Gastroesophageal sphincter (tissue), 4 donors: ENCODE measurements at regions not wholly inside any gene's neighbourhood (a gene's known extent, or its start where the extent isn't known, plus 50 kb on each side); places are given as distances from the start of the nearest gene placed in this dataset.
A peak's percentile ranks its signal among the peaks of the same experiment; 100 is the strongest.

Experiments used
- ATAC-seq: fragments of 150-250 bp; one replicate; pipeline ENCODE4 v1.9.1; 2016; ENCODE audit warnings: mild to moderate bottlenecking, moderate library complexity
- H3K27ac ChIP-seq, 4 donors: fragments of 200-600 bp; sonication (generic) in 3 of 4; 1 replicate in 3 of 4; 2 replicates in 1 of 4; pipeline ENCODE4 v1.5.1; 2016 to 2019
- H3K27me3 ChIP-seq: fragments of 200-600 bp; sonication (generic); one replicate; pipeline ENCODE4 v1.5.1; 2019
- H3K36me3 ChIP-seq, 2 donors: fragments of 200-600 bp; sonication (generic); one replicate each; pipeline ENCODE4 v1.5.1; 2019; ENCODE audit warnings: control low read depth in 1 of 2
- H3K4me1 ChIP-seq, 3 donors: fragments of 200-600 bp; sonication (generic); 1 replicate in 2 of 3; 2 replicates in 1 of 3; pipeline ENCODE4 v1.5.1; 2016 to 2019; ENCODE audit warnings: control low read depth in 2 of 3
- H3K4me3 ChIP-seq, 2 donors: fragments of 200-600 bp; sonication (generic); one replicate each; pipeline ENCODE4 v1.5.1; 2019; ENCODE audit warnings: mild to moderate bottlenecking in 1 of 2, moderate library complexity in 1 of 2
- H3K9me3 ChIP-seq, 3 donors: fragments of 200-600 bp; sonication (generic); one replicate each; pipeline ENCODE4 v1.5.1; 2017 to 2019; ENCODE audit warnings: control low read depth in 2 of 3
- CTCF ChIP-seq, 4 experiments: fragments of 200-600 bp in 2 of 4; fragments of 450-650 bp in 2 of 4; sonication (generic) in 1 of 4; IDR thresholded peaks; one replicate each; pipeline ENCODE4 v1.5.1; 2017 to 2019; ENCODE audit warnings: antibody characterized with exemption in 4 of 4, mild to moderate bottlenecking in 2 of 4, moderate library complexity in 2 of 4
- EP300 ChIP-seq: sonication (generic); formaldehyde crosslinking; IDR thresholded peaks from one replicate; pipeline ENCODE4 v1.6.1; 2017; ENCODE audit warnings: antibody characterized with exemption, mild to moderate bottlenecking
- POLR2A ChIP-seq, 2 donors: fragments of 450-650 bp; IDR thresholded peaks; one replicate each; pipeline ENCODE4 v1.6.1; 2017; ENCODE audit warnings: antibody characterized with exemption in 2 of 2, mild to moderate bottlenecking in 2 of 2, moderate library complexity in 1 of 2
- POLR2AphosphoS5 ChIP-seq: sonication (generic); formaldehyde crosslinking; IDR thresholded peaks from one replicate; pipeline ENCODE4 v1.6.1; 2017; ENCODE audit warnings: antibody characterized with exemption
- WGBS, 2 donors: methylation state at CpG; one replicate each; pipeline ENCODE4 v1.1.5; 2018; ENCODE audit warnings: low coverage in 1 of 2; 5-methylcytosine and 5-hydroxymethylcytosine counted together

- H3K4me1 ChIP-seq = peaks cover 0 to 15% (median 5%) of the 10 kb centered on the region in 3 donors
- TF ChIP-seq EP300 (no peak), POLR2A (IDR thresholded peaks at IDR 0.05) (no peak), CTCF (IDR thresholded peaks at IDR 0.05) (no peak), POLR2AphosphoS5 (no peak)
- no peak overlapping the region for H3K27ac ChIP-seq
- no peak overlapping the region for H3K4me3 ChIP-seq
- ATAC-seq = no peak
- WGBS, 2 donors = 88 to 93% methylated on average over 2 of the region's 2 CpGs
- H3K9me3 ChIP-seq = no peaks in the 10 kb centered on the region
- H3K36me3 ChIP-seq = no peaks in the 10 kb centered on the region
- no peaks in the 10 kb centered on the region for H3K27me3 ChIP-seq
Observed at GRCh38 chr3:153242896-153243295, 80.9 kb downstream of the RAP2B start.

- TF ChIP-seq EP300 = no peak
- no peak for TF ChIP-seq POLR2A (IDR thresholded peaks at IDR 0.05)
- TF ChIP-seq POLR2AphosphoS5 = no peak
- TF ChIP-seq CTCF (IDR thresholded peaks at IDR 0.05) = no peak
- ATAC-seq = no peak
- no peaks in the 10 kb centered on the region for H3K9me3 ChIP-seq
Observed at GRCh38 chr3:153244961-153245360, 82.9 kb downstream of the RAP2B start.

GRCh38 chr3:153245661-153246060 is 83.6 kb downstream of the RAP2B start:
- Histone ChIP-seq H3K4me3 (no peak overlapping the region), H3K27ac (no peak overlapping the region), H3K9me3 (no peaks in the 10 kb centered on the region), H3K36me3 (no peaks in the 10 kb centered on the region), H3K27me3 (no peaks in the 10 kb centered on the region), H3K4me1 (peaks cover 0 to 20% (median 5%) of the 10 kb centered on the region in 3 donors)
- ATAC-seq = no peak
- WGBS, 2 donors = 82 to 94% methylated on average over 2 of the region's 2 CpGs
- TF ChIP-seq POLR2AphosphoS5 = no peak
- no peak for TF ChIP-seq EP300
- no peak for TF ChIP-seq POLR2A (IDR thresholded peaks at IDR 0.05)
- TF ChIP-seq CTCF (IDR thresholded peaks at IDR 0.05) = no peak

More at GRCh38 chr3:153244961-153245360, 82.9 kb downstream of the RAP2B start:
- Histone ChIP-seq H3K27me3 (no peaks in the 10 kb centered on the region), H3K36me3 (no peaks in the 10 kb centered on the region), H3K27ac (no peak overlapping the region), H3K4me1 (peaks cover 0 to 20% (median 5%) of the 10 kb centered on the region in 3 donors), H3K4me3 (no peak overlapping the region)
- WGBS, 2 donors = 86 to 100% methylated on average over 2 to 3 of the region's 3 CpGs

DNA sequence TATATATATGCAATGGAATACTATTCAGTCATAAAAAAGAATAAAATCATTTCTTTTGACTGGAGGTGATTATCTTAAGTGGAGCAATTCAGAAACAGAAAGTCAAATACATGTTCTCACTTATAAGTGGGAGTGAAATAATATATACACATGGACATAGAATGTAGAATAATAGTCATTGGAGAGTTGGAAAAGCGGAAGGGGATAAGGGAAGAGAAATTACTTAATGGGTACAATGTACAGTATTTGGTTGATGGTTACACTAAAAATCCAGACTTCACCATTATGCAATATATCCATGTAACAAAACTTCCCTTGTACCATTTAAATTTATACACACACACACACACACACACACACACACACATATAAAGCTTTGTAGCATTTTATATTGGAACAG is 84.3 kb downstream of the RAP2B start:
- no peaks in the 10 kb centered on the region for H3K9me3 ChIP-seq
- no peaks in the 10 kb centered on the region for H3K27me3 ChIP-seq
- ATAC-seq = no peak
- WGBS, 2 donors = 0% methylated on average over 1 of the region's 1 CpG
- TF ChIP-seq POLR2AphosphoS5 = no peak
- TF ChIP-seq CTCF (IDR thresholded peaks at IDR 0.05) = no peak
- no peak for TF ChIP-seq POLR2A (IDR thresholded peaks at IDR 0.05)
- no peak for TF ChIP-seq EP300
- H3K4me3 ChIP-seq = no peak overlapping the region
- H3K4me1 ChIP-seq = peaks cover 0 to 20% (median 5%) of the 10 kb centered on the region in 3 donors
- H3K36me3 ChIP-seq = no peaks in the 10 kb centered on the region
- peak overlapping the region in 3 of 4 donors; percentile 39 to 57 (median 52) for H3K27ac ChIP-seq

DNA sequence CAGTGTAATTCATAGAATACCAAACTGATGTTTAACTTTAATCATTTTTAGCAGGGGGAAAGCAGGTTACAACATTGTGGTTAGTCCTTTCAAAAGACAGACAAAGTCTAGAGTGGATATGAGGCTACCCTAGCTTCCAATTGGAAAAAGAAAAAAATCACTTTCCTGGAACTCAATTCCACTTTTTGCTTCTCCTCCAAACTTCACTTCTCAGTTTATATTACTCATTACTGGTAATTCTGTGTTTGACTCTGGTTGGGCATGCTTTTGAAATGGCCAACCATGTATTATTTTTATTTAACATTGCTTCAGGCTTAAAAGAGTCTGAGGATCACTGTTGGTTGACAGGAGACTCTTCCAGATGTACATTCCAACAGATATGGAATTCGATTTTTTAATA is 84.8 kb downstream of the RAP2B start:
- ATAC-seq = peak; percentile 73
- peak overlapping the region; percentile 39 to 57 (median 50) for H3K27ac ChIP-seq
- H3K27me3 ChIP-seq = no peaks in the 10 kb centered on the region
- TF ChIP-seq POLR2AphosphoS5 (peak; percentile 68), CTCF (IDR thresholded peaks at IDR 0.05) (no peak)
- no peaks in the 10 kb centered on the region for H3K9me3 ChIP-seq
- peaks cover 0 to 20% (median 5%) of the 10 kb centered on the region in 3 donors for H3K4me1 ChIP-seq
- H3K4me3 ChIP-seq = no peak overlapping the region
- H3K36me3 ChIP-seq = no peaks in the 10 kb centered on the region
- 8 to 21% methylated on average over 1 of the region's 1 CpG for WGBS, 2 donors
